PFSK-1 (cell line): ENCODE measurements at regions not wholly inside any gene's neighbourhood (a gene's known extent, or its start where the extent isn't known, plus 50 kb on each side); places are given as distances from the start of the nearest gene placed in this dataset.

Source experiments
- FOXP2 ChIP-seq: optimal IDR thresholded peaks from 2 replicates; pipeline ENCODE3; 2011; ENCODE audit warnings: borderline replicate concordance, control low read depth, inconsistent platforms; ENCODE audit not compliant: insufficient read depth; ENCODE audit errors: extremely low read length, extremely low read depth
- POLR2AphosphoS5 ChIP-seq: IDR thresholded peaks from 2 replicates; pipeline ENCODE4 v1.6.1; 2012; ENCODE audit warnings: low read depth, mild to moderate bottlenecking, control low read depth, low read length, moderate library complexity
- REST ChIP-seq, 2 experiments: IDR thresholded peaks; 2 replicates each; pipeline versions ENCODE4 v1.6.1 to v1.8.0; 2011 to 2012; ENCODE audit warnings: low read depth in 2 of 2, low read length in 2 of 2, control low read depth in 1 of 2, inconsistent platforms in 1 of 2, mild to moderate bottlenecking in 1 of 2, moderate library complexity in 1 of 2; ENCODE audit not compliant: insufficient read depth in 1 of 2
- SIN3A ChIP-seq: IDR thresholded peaks from 2 replicates; pipeline ENCODE4 v1.6.1; 2012; ENCODE audit warnings: mild to moderate bottlenecking, low read length, moderate library complexity, borderline replicate concordance; ENCODE audit not compliant: insufficient read depth
- TAF1 ChIP-seq: IDR thresholded peaks from 2 replicates; pipeline ENCODE4 v1.6.1; 2012; ENCODE audit warnings: low read length, control low read depth, borderline replicate concordance; ENCODE audit not compliant: insufficient read depth

- TF ChIP-seq REST (IDR thresholded peaks at IDR 0.05; ENCODE audit: insufficient read depth in 1 of 2, low read depth in 2 of 2, low read length in 2 of 2), result no peak
- TF ChIP-seq SIN3A, result no peak
- TF ChIP-seq POLR2AphosphoS5, result no peak
- TF ChIP-seq TAF1, result no peak
- no peak for TF ChIP-seq FOXP2
Measured at GRCh38 chr2:59752512-59752911, 800.9 kb downstream of the BCL11A start.
